ENCODE measurements at regions not wholly inside any gene's neighbourhood (a gene's known extent, or its start where the extent isn't known, plus 50 kb on each side); places are given as distances from the start of the nearest gene placed in this dataset.

DNA sequence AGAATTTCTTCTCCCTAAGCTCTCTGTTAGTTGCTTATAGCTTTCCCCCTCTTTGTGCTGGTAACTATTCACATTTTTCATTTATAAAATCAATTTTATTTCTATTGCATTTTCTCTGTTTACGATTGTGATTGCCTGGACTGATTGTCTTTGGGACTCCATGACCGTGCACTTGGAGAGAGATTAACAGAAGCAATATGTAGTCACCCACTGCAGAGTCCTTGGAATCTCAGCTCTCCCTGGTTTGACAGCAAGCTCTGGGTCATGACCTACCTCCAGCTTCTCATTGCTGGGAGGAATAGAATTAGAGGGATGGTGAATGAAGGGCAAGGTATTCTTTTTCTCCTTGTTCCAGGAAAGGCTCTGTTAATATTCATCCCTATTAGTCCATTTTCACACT lies 398.2 kb downstream of the AACS start:
- Histone ChIP-seq H3K27ac (ENCODE audit: low read length) (no peak overlapping the region), H3K27me3 (ENCODE audit: insufficient read depth, low read depth, low read length) (no peaks in the 10 kb centered on the region), H3K4me3 (ENCODE audit: low read length) (no peak overlapping the region), H3K4me2 (ENCODE audit: low read length) (no peak overlapping the region), H3K79me2 (replicated peaks; ENCODE audit: insufficient read depth, low read length) (no peaks in the 10 kb centered on the region), H3K36me3 (ENCODE audit: insufficient read depth, low read length) (no peaks in the 10 kb centered on the region), H2AFZ (ENCODE audit: low read depth, low read length) (no peak overlapping the region), H3K9ac (ENCODE audit: low read length) (no peak overlapping the region), H3K9me3 (ENCODE audit: low read length) (no peaks in the 10 kb centered on the region), H3F3A (ENCODE audit: insufficient read depth, low read length, poor library complexity, severe bottlenecking) (no peaks in the 10 kb centered on the region), H4K20me1 (ENCODE audit: insufficient read depth) (no peaks in the 10 kb centered on the region), H3K9me2 (ENCODE audit: insufficient read depth, low read length) (no peaks in the 10 kb centered on the region)
- no peak for TF ChIP-seq EP300 (conservative IDR thresholded peaks at IDR 0.05; ENCODE audit: poor library complexity, severe bottlenecking)
- TF ChIP-seq SMC3 (conservative IDR thresholded peaks at IDR 0.05; ENCODE audit: poor library complexity) = no peak

DNA sequence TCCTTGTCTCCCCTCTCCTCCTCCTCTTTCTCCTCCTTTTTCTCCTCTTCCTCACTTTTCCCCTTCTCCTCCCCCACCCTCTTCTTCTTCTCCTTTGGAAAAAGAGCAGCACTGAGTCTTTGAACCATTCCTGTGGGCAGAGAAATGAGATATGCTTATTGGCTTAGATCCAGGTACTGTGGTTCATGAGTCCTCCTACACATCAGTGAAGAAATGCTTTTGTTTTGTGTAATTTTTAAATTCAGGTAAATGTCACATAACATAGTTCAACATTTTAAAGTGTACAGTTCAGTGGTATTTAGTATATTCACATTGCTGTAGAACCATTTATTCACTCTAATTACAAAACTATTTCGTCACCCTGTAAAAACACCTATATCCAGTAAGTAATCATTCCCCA lies 402.1 kb downstream of the AACS start:
- Histone ChIP-seq H3K79me2 (replicated peaks; ENCODE audit: insufficient read depth, low read length) (no peaks in the 10 kb centered on the region), H2AFZ (ENCODE audit: low read depth, low read length) (no peak overlapping the region), H4K20me1 (ENCODE audit: insufficient read depth) (no peaks in the 10 kb centered on the region), H3K27me3 (ENCODE audit: insufficient read depth, low read depth, low read length) (no peaks in the 10 kb centered on the region), H3K36me3 (ENCODE audit: insufficient read depth, low read length) (no peaks in the 10 kb centered on the region), H3K9me3 (ENCODE audit: low read length) (no peaks in the 10 kb centered on the region), H3K4me2 (ENCODE audit: low read length) (no peak overlapping the region), H3K4me3 (ENCODE audit: low read length) (no peak overlapping the region), H3K27ac (ENCODE audit: low read length) (no peak overlapping the region), H3K9me2 (ENCODE audit: insufficient read depth, low read length) (no peaks in the 10 kb centered on the region), H3F3A (ENCODE audit: insufficient read depth, low read length, poor library complexity, severe bottlenecking) (no peaks in the 10 kb centered on the region), H3K9ac (ENCODE audit: low read length) (no peak overlapping the region)
- TF ChIP-seq EP300 (conservative IDR thresholded peaks at IDR 0.05; ENCODE audit: poor library complexity, severe bottlenecking) (no peak), TAF1 (IDR thresholded peaks at IDR 0.05; ENCODE audit: low read depth) (no peak), SMC3 (conservative IDR thresholded peaks at IDR 0.05; ENCODE audit: poor library complexity) (no peak), MXI1 (conservative IDR thresholded peaks at IDR 0.05; ENCODE audit: poor library complexity, severe bottlenecking) (no peak), EZH2 (IDR thresholded peaks at IDR 0.05; ENCODE audit: borderline replicate concordance, insufficient read depth, low read length, poor library complexity, severe bottlenecking) (no peak), POLR2AphosphoS5 (IDR thresholded peaks at IDR 0.05) (no peak), RAD21 (conservative IDR thresholded peaks at IDR 0.05) (no peak)
- TF ChIP-seq, protein P1, sequence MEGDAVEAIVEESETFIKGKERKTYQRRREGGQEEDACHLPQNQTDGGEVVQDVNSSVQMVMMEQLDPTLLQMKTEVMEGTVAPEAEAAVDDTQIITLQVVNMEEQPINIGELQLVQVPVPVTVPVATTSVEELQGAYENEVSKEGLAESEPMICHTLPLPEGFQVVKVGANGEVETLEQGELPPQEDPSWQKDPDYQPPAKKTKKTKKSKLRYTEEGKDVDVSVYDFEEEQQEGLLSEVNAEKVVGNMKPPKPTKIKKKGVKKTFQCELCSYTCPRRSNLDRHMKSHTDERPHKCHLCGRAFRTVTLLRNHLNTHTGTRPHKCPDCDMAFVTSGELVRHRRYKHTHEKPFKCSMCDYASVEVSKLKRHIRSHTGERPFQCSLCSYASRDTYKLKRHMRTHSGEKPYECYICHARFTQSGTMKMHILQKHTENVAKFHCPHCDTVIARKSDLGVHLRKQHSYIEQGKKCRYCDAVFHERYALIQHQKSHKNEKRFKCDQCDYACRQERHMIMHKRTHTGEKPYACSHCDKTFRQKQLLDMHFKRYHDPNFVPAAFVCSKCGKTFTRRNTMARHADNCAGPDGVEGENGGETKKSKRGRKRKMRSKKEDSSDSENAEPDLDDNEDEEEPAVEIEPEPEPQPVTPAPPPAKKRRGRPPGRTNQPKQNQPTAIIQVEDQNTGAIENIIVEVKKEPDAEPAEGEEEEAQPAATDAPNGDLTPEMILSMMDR (IDR thresholded peaks at IDR 0.05; ENCODE audit: poor library complexity, severe bottlenecking) = no peak
- TF ChIP-seq, protein P2, sequence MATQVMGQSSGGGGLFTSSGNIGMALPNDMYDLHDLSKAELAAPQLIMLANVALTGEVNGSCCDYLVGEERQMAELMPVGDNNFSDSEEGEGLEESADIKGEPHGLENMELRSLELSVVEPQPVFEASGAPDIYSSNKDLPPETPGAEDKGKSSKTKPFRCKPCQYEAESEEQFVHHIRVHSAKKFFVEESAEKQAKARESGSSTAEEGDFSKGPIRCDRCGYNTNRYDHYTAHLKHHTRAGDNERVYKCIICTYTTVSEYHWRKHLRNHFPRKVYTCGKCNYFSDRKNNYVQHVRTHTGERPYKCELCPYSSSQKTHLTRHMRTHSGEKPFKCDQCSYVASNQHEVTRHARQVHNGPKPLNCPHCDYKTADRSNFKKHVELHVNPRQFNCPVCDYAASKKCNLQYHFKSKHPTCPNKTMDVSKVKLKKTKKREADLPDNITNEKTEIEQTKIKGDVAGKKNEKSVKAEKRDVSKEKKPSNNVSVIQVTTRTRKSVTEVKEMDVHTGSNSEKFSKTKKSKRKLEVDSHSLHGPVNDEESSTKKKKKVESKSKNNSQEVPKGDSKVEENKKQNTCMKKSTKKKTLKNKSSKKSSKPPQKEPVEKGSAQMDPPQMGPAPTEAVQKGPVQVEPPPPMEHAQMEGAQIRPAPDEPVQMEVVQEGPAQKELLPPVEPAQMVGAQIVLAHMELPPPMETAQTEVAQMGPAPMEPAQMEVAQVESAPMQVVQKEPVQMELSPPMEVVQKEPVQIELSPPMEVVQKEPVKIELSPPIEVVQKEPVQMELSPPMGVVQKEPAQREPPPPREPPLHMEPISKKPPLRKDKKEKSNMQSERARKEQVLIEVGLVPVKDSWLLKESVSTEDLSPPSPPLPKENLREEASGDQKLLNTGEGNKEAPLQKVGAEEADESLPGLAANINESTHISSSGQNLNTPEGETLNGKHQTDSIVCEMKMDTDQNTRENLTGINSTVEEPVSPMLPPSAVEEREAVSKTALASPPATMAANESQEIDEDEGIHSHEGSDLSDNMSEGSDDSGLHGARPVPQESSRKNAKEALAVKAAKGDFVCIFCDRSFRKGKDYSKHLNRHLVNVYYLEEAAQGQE (IDR thresholded peaks at IDR 0.05; ENCODE audit: borderline replicate concordance) = no peak

DNA sequence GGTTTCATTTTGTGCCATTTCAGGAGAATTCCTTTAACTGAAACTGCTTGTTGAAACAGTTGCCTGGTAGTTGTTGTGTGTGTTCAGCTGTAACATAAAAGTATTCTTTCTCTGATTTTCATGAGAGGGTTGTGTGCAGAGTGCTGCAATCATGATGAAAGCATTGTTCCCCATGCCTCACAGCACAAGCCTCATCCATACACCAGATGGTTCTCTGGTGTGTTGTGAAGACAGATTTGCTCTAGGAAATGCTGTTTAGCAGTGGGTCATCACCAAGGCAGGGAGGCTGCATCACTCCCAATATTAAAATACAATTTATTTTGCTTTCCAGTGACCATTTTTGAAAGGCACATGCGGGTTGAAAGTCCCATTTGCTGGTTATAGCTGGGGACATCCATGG lies 404.4 kb downstream of the AACS start:
- Histone ChIP-seq H2AFZ (ENCODE audit: low read depth, low read length) (no peak overlapping the region), H3K79me2 (replicated peaks; ENCODE audit: insufficient read depth, low read length) (no peaks in the 10 kb centered on the region), H3K4me3 (ENCODE audit: low read length) (no peak overlapping the region), H4K20me1 (ENCODE audit: insufficient read depth) (no peaks in the 10 kb centered on the region), H3K9me2 (ENCODE audit: insufficient read depth, low read length) (no peaks in the 10 kb centered on the region), H3K4me2 (ENCODE audit: low read length) (no peak overlapping the region), H3K36me3 (ENCODE audit: insufficient read depth, low read length) (no peaks in the 10 kb centered on the region), H3K9ac (ENCODE audit: low read length) (no peak overlapping the region), H3K27ac (ENCODE audit: low read length) (no peak overlapping the region), H3K27me3 (ENCODE audit: insufficient read depth, low read depth, low read length) (no peaks in the 10 kb centered on the region), H3K9me3 (ENCODE audit: low read length) (no peaks in the 10 kb centered on the region), H3F3A (ENCODE audit: insufficient read depth, low read length, poor library complexity, severe bottlenecking) (no peaks in the 10 kb centered on the region)
- TF ChIP-seq, protein P1 (IDR thresholded peaks at IDR 0.05; ENCODE audit: poor library complexity, severe bottlenecking) = no peak
- TF ChIP-seq EZH2 (IDR thresholded peaks at IDR 0.05; ENCODE audit: borderline replicate concordance, insufficient read depth, low read length, poor library complexity, severe bottlenecking) = no peak
- no peak for TF ChIP-seq POLR2AphosphoS5 (IDR thresholded peaks at IDR 0.05)
- TF ChIP-seq, protein P2 (IDR thresholded peaks at IDR 0.05; ENCODE audit: borderline replicate concordance) = no peak
- no peak for TF ChIP-seq SMC3 (conservative IDR thresholded peaks at IDR 0.05; ENCODE audit: poor library complexity)
